ENCODE measurements at regions not wholly inside any gene's neighbourhood (a gene's known extent, or its start where the extent isn't known, plus 50 kb on each side); places are given as distances from the start of the nearest gene placed in this dataset.

GRCh38 chr1:38341694-38342093 is 295.1 kb upstream of the POU3F1 start:
- H3K27me3 ChIP-seq (ENCODE audit: control insufficient read depth, low read length), result peaks cover 25% of the 10 kb centered on the region
- H3K4me3 ChIP-seq (ENCODE audit: low read length), result no peak overlapping the region
- H3F3A ChIP-seq (ENCODE audit: control insufficient read depth, insufficient read depth), result no peaks in the 10 kb centered on the region
- no peak overlapping the region for H3K27ac ChIP-seq (ENCODE audit: low read depth, low read length)
- no peaks in the 10 kb centered on the region for H3K9me2 ChIP-seq (replicated peaks; ENCODE audit: control insufficient read depth, low read length)
- H3K4me2 ChIP-seq (ENCODE audit: low read length), result no peak overlapping the region
- H3K9me3 ChIP-seq (ENCODE audit: control insufficient read depth, insufficient read depth, low read length), result no peaks in the 10 kb centered on the region
- H3K79me2 ChIP-seq (ENCODE audit: control insufficient read depth, low read length), result no peaks in the 10 kb centered on the region
- TF ChIP-seq EZH2phosphoT487 (IDR thresholded peaks at IDR 0.05; ENCODE audit: borderline replicate concordance, low read length), result no peak
- TF ChIP-seq CTCF (IDR thresholded peaks at IDR 0.05; ENCODE audit: low read depth, low read length, poor library complexity, severe bottlenecking), result no peak
- no peaks in the 10 kb centered on the region for H3K36me3 ChIP-seq (ENCODE audit: control insufficient read depth, low read length)
- H3K4me1 ChIP-seq (ENCODE audit: control insufficient read depth, low read length), result no peaks in the 10 kb centered on the region
- H4K20me1 ChIP-seq (ENCODE audit: control insufficient read depth, insufficient read depth, low read depth, low read length), result no peaks in the 10 kb centered on the region

- TF ChIP-seq EZH2phosphoT487 (IDR thresholded peaks at IDR 0.05; ENCODE audit: borderline replicate concordance, low read length), result no peak
- H3K36me3 ChIP-seq (ENCODE audit: control insufficient read depth, low read length), result no peaks in the 10 kb centered on the region
- H3F3A ChIP-seq (ENCODE audit: control insufficient read depth, insufficient read depth), result no peaks in the 10 kb centered on the region
- H3K9me2 ChIP-seq (replicated peaks; ENCODE audit: control insufficient read depth, low read length), result no peaks in the 10 kb centered on the region
- no peak overlapping the region for H3K4me2 ChIP-seq (ENCODE audit: low read length)
- H4K20me1 ChIP-seq (ENCODE audit: control insufficient read depth, insufficient read depth, low read depth, low read length), result no peaks in the 10 kb centered on the region
- no peak overlapping the region for H3K4me3 ChIP-seq (ENCODE audit: low read length)
- H3K9me3 ChIP-seq (ENCODE audit: control insufficient read depth, insufficient read depth, low read length), result no peaks in the 10 kb centered on the region
- peaks cover 30% of the 10 kb centered on the region for H3K27me3 ChIP-seq (ENCODE audit: control insufficient read depth, low read length)
- no peak overlapping the region for H3K27ac ChIP-seq (ENCODE audit: low read depth, low read length)
- no peaks in the 10 kb centered on the region for H3K79me2 ChIP-seq (ENCODE audit: control insufficient read depth, low read length)
- no peaks in the 10 kb centered on the region for H3K4me1 ChIP-seq (ENCODE audit: control insufficient read depth, low read length)
Measured at GRCh38 chr1:38340409-38340808, 293.8 kb upstream of the POU3F1 start.

GRCh38 chr1:38337711-38338110 is 291.1 kb upstream of the POU3F1 start:
- Histone ChIP-seq H3K9me2 (replicated peaks; ENCODE audit: control insufficient read depth, low read length) (no peaks in the 10 kb centered on the region), H3K4me3 (ENCODE audit: low read length) (no peak overlapping the region), H3K27me3 (ENCODE audit: control insufficient read depth, low read length) (peaks cover 40% of the 10 kb centered on the region), H3K79me2 (ENCODE audit: control insufficient read depth, low read length) (no peaks in the 10 kb centered on the region), H3K27ac (ENCODE audit: low read depth, low read length) (no peak overlapping the region), H4K20me1 (ENCODE audit: control insufficient read depth, insufficient read depth, low read depth, low read length) (no peaks in the 10 kb centered on the region), H3K36me3 (ENCODE audit: control insufficient read depth, low read length) (no peaks in the 10 kb centered on the region), H3K4me1 (ENCODE audit: control insufficient read depth, low read length) (no peaks in the 10 kb centered on the region), H3K4me2 (ENCODE audit: low read length) (no peak overlapping the region), H3K9me3 (ENCODE audit: control insufficient read depth, insufficient read depth, low read length) (no peaks in the 10 kb centered on the region), H3F3A (ENCODE audit: control insufficient read depth, insufficient read depth) (no peaks in the 10 kb centered on the region)
- TF ChIP-seq CTCF (IDR thresholded peaks at IDR 0.05; ENCODE audit: low read depth, low read length, poor library complexity, severe bottlenecking), result no peak
- no peak for TF ChIP-seq EZH2phosphoT487 (IDR thresholded peaks at IDR 0.05; ENCODE audit: borderline replicate concordance, low read length)

- no peaks in the 10 kb centered on the region for H3K9me3 ChIP-seq (ENCODE audit: control insufficient read depth, insufficient read depth, low read length)
- no peak overlapping the region for H3K4me2 ChIP-seq (ENCODE audit: low read length)
- H3K36me3 ChIP-seq (ENCODE audit: control insufficient read depth, low read length), result no peaks in the 10 kb centered on the region
- H3K4me3 ChIP-seq (ENCODE audit: low read length), result no peak overlapping the region
- no peaks in the 10 kb centered on the region for H3K9me2 ChIP-seq (replicated peaks; ENCODE audit: control insufficient read depth, low read length)
- H4K20me1 ChIP-seq (ENCODE audit: control insufficient read depth, insufficient read depth, low read depth, low read length), result no peaks in the 10 kb centered on the region
- peaks cover 43% of the 10 kb centered on the region for H3K27me3 ChIP-seq (ENCODE audit: control insufficient read depth, low read length)
- no peaks in the 10 kb centered on the region for H3F3A ChIP-seq (ENCODE audit: control insufficient read depth, insufficient read depth)
- TF ChIP-seq CTCF (IDR thresholded peaks at IDR 0.05; ENCODE audit: low read depth, low read length, poor library complexity, severe bottlenecking), result no peak
- TF ChIP-seq EZH2phosphoT487 (IDR thresholded peaks at IDR 0.05; ENCODE audit: borderline replicate concordance, low read length), result no peak
- no peaks in the 10 kb centered on the region for H3K4me1 ChIP-seq (ENCODE audit: control insufficient read depth, low read length)
- H3K79me2 ChIP-seq (ENCODE audit: control insufficient read depth, low read length), result no peaks in the 10 kb centered on the region
- H3K27ac ChIP-seq (ENCODE audit: low read depth, low read length), result no peak overlapping the region
Measured at GRCh38 chr1:38336961-38337360, 290.4 kb upstream of the POU3F1 start.

All from DOHH2 (cell line).